Posterior cingulate gyrus (tissue), 11 donors: ENCODE measurements at regions not wholly inside any gene's neighbourhood (a gene's known extent, or its start where the extent isn't known, plus 50 kb on each side); places are given as distances from the start of the nearest gene placed in this dataset.

Source experiments
- DNase-seq, 10 donors: peaks; one replicate each; pipeline versions ENCODE4 v3.0.0 to v3.0.0-alpha.2; 2020 to 2021; ENCODE audit warnings: mixed read lengths in 3 of 10
- intact Hi-C: fragments of 100-400 bp; cut with DNase I; formaldehyde crosslinking; loops from one replicate; pipeline ENCODE4 v1.15.1; 2023

- DNase-seq = no peak
- intact Hi-C loops = no loop called here
Observed at GRCh38 chr17:13407381-13407780, 194.3 kb downstream of the HS3ST3A1 start.

DNA sequence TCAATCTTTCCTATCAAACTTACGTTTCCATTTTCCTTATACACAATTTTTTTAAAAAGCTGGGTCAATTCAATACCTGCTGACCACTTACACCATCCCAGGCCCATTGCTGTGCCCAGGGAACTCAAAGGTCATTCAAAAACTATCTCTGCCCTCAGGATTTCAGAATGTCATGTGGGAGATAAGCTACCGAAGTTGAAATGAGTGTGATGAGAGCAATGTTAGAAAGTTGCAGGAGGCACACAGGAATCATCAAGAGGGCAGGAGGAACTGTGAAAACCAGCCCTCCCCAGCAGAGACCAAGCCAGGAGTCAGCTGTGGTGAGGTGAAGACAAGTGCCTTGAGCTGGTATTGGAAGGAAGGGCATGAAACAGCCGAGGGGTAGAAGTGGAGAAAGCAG is 195.9 kb downstream of the HS3ST3A1 start:
- intact Hi-C loops = no loop called here
- DNase-seq = no peak

DNA sequence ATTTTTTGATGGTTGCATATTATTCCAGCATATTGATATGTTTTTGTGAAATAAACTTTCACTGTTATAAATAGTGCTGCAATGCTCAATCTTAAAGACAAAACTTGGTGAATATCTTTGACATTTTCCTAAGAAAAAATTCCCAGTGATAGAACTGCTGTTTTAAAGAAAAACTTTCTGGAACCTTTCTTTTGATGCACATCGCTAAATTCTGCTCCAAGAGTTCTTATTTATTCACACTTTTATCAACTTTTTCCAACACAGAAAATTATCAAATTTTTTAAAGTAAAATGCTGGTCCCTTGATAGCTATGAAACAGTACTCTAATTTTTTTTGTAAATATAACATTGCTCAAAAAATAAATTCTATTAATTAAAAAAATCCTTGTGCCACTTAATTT is 196.6 kb downstream of the HS3ST3A1 start:
- intact Hi-C loops = no loop called here
- no peak for DNase-seq

- DNase-seq = no peak
- intact Hi-C loops = no loop called here
Observed at GRCh38 chr17:13403982-13404946, 197.5 kb downstream of the HS3ST3A1 start.

DNA sequence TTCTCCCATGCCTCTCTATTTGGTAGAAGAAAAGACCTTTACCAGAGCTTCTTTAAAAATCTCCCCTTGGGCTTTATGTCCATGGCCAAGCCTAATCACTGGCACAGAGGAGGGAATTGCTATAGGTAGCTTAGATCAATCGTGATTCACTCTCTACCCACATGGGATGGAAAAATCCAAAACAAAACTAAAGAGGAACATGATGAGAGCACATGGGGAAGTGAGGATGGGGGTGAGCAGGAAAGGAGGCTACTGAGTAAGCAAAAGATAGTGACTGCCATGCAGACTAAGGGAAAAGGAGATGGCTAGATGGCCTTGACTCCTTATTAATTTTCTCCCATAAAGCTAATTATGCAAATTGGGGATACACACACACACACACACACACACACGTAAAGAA is 201.2 kb downstream of the HS3ST3A1 start:
- DNase-seq = no peak
- intact Hi-C loops = no loop called here

GRCh38 chr17:13398853-13399252 is 202.9 kb downstream of the HS3ST3A1 start:
- DNase-seq = no peak
- intact Hi-C loops = no loop called here

- intact Hi-C loops = no loop called here
- DNase-seq = no peak
Observed at GRCh38 chr17:13398091-13398490, 203.6 kb downstream of the HS3ST3A1 start.

- intact Hi-C loops = no loop called here
- no peak for DNase-seq
Observed at GRCh38 chr17:13395862-13396261, 205.9 kb downstream of the HS3ST3A1 start.

DNA sequence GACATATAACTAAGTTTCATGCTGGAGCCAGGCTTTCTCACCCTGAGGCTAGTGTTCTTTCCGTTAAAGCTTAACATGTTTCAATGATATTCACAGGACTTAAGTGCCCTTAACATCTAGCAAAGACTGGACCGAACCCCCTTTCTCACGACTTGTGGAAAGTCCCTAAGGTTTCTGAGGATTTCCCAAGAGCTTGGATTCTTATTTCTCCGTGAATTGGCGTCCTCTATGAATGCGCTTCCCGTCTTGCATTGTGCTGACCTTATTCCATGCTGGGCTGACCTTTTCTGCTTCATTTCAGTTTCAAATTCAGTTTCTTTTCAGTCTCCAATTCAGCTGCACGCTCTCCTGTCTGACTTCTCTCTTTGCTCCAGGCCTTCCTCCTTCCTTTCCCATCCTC is 206.4 kb downstream of the HS3ST3A1 start:
- DNase-seq = no peak
- intact Hi-C loops = no loop called here

- intact Hi-C loops = no loop called here
- no peak for DNase-seq
Observed at GRCh38 chr17:13393841-13394710, 207.7 kb downstream of the HS3ST3A1 start.

DNA sequence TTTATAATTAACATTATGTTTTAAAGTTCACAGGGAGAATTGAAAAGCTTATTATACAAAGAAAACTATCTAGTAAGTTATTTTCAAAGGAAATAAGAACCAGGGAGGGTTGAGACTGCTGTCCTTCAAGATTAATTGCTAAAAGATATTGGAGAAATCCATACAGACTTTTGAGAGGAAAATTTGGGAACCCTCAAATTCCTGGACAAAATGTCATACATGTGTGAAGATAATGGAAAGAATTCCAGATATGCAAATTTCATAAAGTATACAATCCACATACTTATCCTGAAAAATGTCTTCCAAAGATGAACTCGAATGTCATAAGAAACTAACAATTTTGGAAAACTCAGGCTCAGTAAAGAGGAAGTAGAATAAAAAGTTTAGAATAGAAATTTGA is 213.8 kb downstream of the HS3ST3A1 start:
- intact Hi-C loops = no loop called here
- DNase-seq = no peak

- intact Hi-C loops = no loop called here
- DNase-seq = no peak
Observed at GRCh38 chr17:13387236-13387635, 214.5 kb downstream of the HS3ST3A1 start.

DNA sequence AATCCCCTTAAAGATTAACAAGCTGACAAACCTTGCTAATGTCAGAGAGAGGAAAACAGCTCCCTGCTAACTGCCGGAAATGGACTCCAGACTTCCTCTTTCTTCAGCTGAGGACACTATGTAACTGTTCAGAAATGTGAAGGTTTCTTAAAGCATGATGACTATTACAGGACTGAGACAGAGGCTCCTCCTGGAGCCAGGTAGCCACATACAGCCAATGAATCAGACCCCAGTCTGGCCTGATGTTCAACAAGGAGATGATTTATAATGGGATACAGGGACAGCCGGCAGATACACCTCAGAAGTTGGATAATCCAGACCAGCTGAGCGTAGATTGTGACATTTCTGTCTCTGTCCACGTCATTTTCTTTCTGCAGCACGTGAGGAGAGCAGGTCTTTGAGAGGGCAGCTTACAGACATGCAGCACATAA is 216.2 kb downstream of the HS3ST3A1 start:
- intact Hi-C loops = no loop called here
- DNase-seq = no peak

DNA sequence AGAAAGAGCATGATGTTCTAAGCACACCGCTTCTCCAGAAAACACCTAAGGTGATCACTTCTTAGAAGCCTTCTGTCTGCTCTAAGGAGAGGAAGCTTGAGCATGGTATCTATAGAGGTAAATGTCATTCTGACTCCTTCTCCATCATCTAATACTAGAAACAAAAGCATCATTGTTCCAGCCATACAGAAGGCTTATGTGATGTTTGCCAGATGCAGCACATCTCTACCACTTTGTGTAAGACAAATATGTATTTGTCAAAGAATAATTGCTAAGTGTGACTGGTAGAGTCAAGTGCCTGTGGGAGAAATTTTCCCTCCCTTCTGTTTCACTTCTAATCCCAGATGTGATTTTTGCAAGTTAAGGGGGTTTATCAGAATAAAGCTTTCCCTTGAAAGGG is 217.1 kb downstream of the HS3ST3A1 start:
- no peak for DNase-seq
- intact Hi-C loops = no loop called here

GRCh38 chr17:13378361-13378760 is 223.4 kb downstream of the HS3ST3A1 start:
- intact Hi-C loops = no loop called here
- DNase-seq = no peak

GRCh38 chr17:13374203-13375143 is 227.3 kb downstream of the HS3ST3A1 start:
- DNase-seq = peak in 2 of 10 donors; percentile 6 to 33
- intact Hi-C loops = no loop called here

DNA sequence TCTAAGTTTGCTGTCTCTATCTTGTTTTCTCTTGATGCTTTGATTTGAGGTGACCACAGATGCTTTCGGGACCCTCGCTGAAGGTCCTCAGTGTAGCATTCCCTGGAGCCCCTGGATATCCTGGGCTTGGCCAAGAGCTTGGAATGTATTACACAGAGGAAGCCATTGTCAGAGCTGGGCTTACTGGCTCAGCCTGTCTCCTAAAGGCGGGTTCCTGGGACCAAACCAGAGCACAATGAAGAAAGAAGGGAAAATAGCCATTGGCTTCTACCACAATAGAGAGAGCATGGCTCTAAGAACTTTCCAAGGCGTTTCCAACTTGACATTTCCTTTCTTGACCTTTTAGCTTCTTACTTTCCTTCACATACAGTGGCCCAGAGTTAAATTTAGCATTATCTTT is 229.3 kb downstream of the HS3ST3A1 start:
- no peak for DNase-seq
- intact Hi-C loops = no loop called here

GRCh38 chr17:13367154-13367553 is 234.6 kb downstream of the HS3ST3A1 start:
- DNase-seq = no peak
- intact Hi-C loops = no loop called here

- intact Hi-C loops = no loop called here
- no peak for DNase-seq
Observed at GRCh38 chr17:13365331-13365730, 236.4 kb downstream of the HS3ST3A1 start.

DNA sequence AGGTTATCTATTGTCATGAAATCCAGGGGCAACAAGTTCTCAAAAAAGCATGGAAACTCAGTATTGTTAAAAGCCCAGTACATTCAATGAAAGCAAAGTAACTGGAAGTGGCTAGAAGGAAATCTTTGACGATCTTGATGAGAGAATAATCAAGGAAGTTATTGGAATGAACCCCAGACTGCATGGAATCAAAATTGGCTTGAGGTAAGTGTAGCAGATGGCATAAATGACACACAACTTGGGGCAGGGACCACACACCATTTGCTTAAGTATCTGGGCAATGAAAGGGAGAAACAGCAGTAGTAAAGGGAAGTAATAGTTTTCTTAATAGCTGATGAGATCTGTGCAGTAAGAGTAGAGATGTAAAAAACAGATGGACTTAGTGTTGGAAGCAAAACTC is 238.0 kb downstream of the HS3ST3A1 start:
- intact Hi-C loops = no loop called here

More for the DNA sequence above, 238.0 kb downstream of the HS3ST3A1 start:
- DNase-seq = no peak
